Naive thymus-derived CD8-positive, alpha-beta T cell (primary cell): ENCODE measurements at regions not wholly inside any gene's neighbourhood (a gene's known extent, or its start where the extent isn't known, plus 50 kb on each side); places are given as distances from the start of the nearest gene placed in this dataset.

Experiments
- ATAC-seq, 2 donors: fragments of 150-1000 bp; cut with Tn5 transposase in 1 of 2; sonication (Bioruptor Pico), chemical (Tn5 transposase) in 1 of 2; 1 replicate in 1 of 2; 2 replicates in 1 of 2; pipeline ENCODE4 v1.10.0; 2021; ENCODE audit warnings: mild to moderate bottlenecking in 2 of 2, moderate library complexity in 2 of 2
- POLR2A ChIA-PET: fragments of 350-600 bp; sonication (Branson Sonifier 250); formaldehyde crosslinking; loops from one replicate; lab custom pipeline; 2021; ENCODE audit warnings: antibody characterized with exemption; lab: Charles Lee
- DNase-seq, 10 donors: peaks; one replicate each; pipeline versions ENCODE4 v3.0.0 to v3.0.0-alpha.2; 2020 to 2022
- H3K27ac Mint-ChIP-seq, 10 donors: one replicate each; pipeline ENCODE4 v1.8.0; 2020 to 2022; ENCODE audit warnings: mild to moderate bottlenecking in 10 of 10, mixed read lengths in 10 of 10, moderate library complexity in 4 of 10, inconsistent platforms in 1 of 10
- H3K27me3 Mint-ChIP-seq, 5 donors: one replicate each; pipeline ENCODE4 v1.8.0; 2021 to 2022; ENCODE audit warnings: mixed read lengths in 5 of 5
- H3K36me3 Mint-ChIP-seq, 3 donors: one replicate each; pipeline ENCODE4 v1.8.0; 2020 to 2022; ENCODE audit warnings: mixed read lengths in 3 of 3, mild to moderate bottlenecking in 2 of 3, inconsistent platforms in 1 of 3
- H3K4me1 Mint-ChIP-seq, 4 donors: one replicate each; pipeline ENCODE4 v1.8.0; 2021 to 2022; ENCODE audit warnings: mixed read lengths in 4 of 4
- H3K4me3 Mint-ChIP-seq, 10 donors: one replicate each; pipeline ENCODE4 v1.8.0; 2020 to 2022; ENCODE audit warnings: mild to moderate bottlenecking in 10 of 10, mixed read lengths in 10 of 10, moderate library complexity in 6 of 10, inconsistent platforms in 1 of 10
- H3K9me3 Mint-ChIP-seq, 9 donors: one replicate each; pipeline ENCODE4 v1.8.0; 2020 to 2022; ENCODE audit warnings: mixed read lengths in 9 of 9, mild to moderate bottlenecking in 3 of 9, inconsistent platforms in 1 of 9, moderate library complexity in 1 of 9

GRCh38 chr1:17967623-17968255 is 139.9 kb upstream of the IGSF21 start:
- DNase-seq (no peak), ATAC-seq (no peak)
- H3K27ac Mint-ChIP-seq, result no peak overlapping the region
- peaks cover 0 to 1% (median 0%) of the 10 kb centered on the region in 4 donors for H3K4me1 Mint-ChIP-seq
- no peak overlapping the region for H3K4me3 Mint-ChIP-seq
- H3K27me3 Mint-ChIP-seq, result peaks cover 0 to 30% (median 10%) of the 10 kb centered on the region in 5 donors
- H3K9me3 Mint-ChIP-seq, result peaks cover 0 to 2% (median 0%) of the 10 kb centered on the region in 9 donors
- no peaks in the 10 kb centered on the region for H3K36me3 Mint-ChIP-seq
- POLR2A ChIA-PET, result no interaction called here

DNA sequence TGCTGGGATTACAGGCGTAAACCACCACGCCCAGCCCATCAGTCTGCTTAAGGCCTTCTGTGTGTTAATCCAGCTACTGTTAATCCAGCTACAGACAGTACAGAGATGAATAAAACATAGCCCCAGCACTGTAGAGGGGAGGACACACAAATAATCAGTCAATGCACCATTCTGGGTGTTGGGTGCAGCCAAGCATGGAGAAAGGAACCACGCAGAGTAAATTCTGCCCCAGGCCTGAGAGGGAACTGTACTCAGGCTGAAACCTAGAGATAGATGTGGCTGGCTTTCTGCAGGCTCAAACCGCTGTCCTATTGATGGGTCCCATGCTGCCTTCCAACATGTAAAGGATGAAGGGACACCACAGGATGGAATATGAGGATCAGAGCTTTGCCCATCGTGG is 136.8 kb upstream of the IGSF21 start:
- POLR2A ChIA-PET, result interaction anchor here (0.8 kb wide), 1 partner anchor 8 kb away, joined by 3 read pairs; no protein-coding TSS in a partner anchor
- no peaks in the 10 kb centered on the region for H3K9me3 Mint-ChIP-seq
- DNase-seq (no peak), ATAC-seq (no peak)
- no peak overlapping the region for H3K27ac Mint-ChIP-seq
- peaks cover 3 to 28% (median 13%) of the 10 kb centered on the region in 5 donors for H3K27me3 Mint-ChIP-seq
- no peak overlapping the region for H3K4me3 Mint-ChIP-seq
- H3K36me3 Mint-ChIP-seq, result no peaks in the 10 kb centered on the region
- no peaks in the 10 kb centered on the region for H3K4me1 Mint-ChIP-seq

DNA sequence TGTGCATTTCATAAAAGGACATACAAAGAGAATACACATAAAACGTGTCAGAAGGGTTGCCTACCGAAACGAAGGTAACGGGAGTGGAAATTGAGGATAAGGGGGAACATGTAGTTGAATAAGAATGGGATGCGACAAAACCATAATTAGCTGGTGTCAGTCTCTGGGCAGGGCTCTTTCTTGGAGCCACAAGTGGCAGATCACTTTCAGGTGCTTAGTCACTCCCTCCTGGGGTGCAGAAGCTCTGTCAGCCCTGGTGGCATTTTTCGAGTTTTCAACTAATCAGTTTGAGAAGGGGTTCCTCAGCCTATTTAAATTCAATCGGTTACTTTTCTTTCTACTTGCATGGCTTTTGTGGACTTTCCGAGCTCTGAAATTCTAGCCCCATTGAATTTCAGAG is 133.9 kb upstream of the IGSF21 start:
- Mint-ChIP-seq H3K9me3 (no peaks in the 10 kb centered on the region), H3K36me3 (no peaks in the 10 kb centered on the region), H3K4me3 (no peak overlapping the region), H3K27me3 (peaks cover 6 to 14% (median 9%) of the 10 kb centered on the region in 5 donors), H3K27ac (no peak overlapping the region), H3K4me1 (no peaks in the 10 kb centered on the region)
- DNase-seq, result no peak
- POLR2A ChIA-PET, result no interaction called here
- ATAC-seq, result no peak

DNA sequence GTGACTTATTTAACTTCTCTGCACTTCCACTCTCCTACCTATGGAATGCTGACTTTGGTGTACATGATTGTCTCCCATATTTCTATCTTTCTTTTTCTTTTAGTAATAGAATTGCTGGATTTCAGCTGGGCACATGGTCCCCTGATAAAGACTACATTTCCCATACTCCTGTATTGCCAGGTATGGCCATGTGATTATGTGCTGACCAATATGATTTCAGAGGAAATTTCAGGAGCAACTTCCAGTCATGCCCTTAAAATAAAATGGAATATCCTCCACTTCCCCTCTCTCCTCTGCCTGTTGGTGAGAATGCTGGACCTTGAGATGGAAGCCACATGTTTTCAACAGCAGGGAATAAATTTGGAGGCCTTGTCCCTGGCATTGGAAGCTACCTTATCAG is 130.7 kb upstream of the IGSF21 start:
- H3K27ac Mint-ChIP-seq, result no peak overlapping the region
- peaks cover 9 to 24% (median 15%) of the 10 kb centered on the region in 5 donors for H3K27me3 Mint-ChIP-seq
- no peaks in the 10 kb centered on the region for H3K36me3 Mint-ChIP-seq
- DNase-seq, result no peak
- H3K4me3 Mint-ChIP-seq, result no peak overlapping the region
- no peaks in the 10 kb centered on the region for H3K9me3 Mint-ChIP-seq
- H3K4me1 Mint-ChIP-seq, result no peaks in the 10 kb centered on the region
- POLR2A ChIA-PET, result no interaction called here
- no peak for ATAC-seq

- Mint-ChIP-seq H3K27ac (no peak overlapping the region), H3K27me3 (peaks cover 9 to 35% (median 21%) of the 10 kb centered on the region in 5 donors), H3K9me3 (no peaks in the 10 kb centered on the region), H3K36me3 (no peaks in the 10 kb centered on the region), H3K4me1 (no peaks in the 10 kb centered on the region), H3K4me3 (no peak overlapping the region)
- POLR2A ChIA-PET, result no interaction called here
- ATAC-seq, result no peak
- DNase-seq, result no peak
Measured at GRCh38 chr1:17978016-17978415, 129.6 kb upstream of the IGSF21 start.

- POLR2A ChIA-PET, result no interaction called here
- no peak overlapping the region for H3K27ac Mint-ChIP-seq
- ATAC-seq (no peak), DNase-seq (no peak)
- H3K9me3 Mint-ChIP-seq, result peaks cover 0 to 5% (median 0%) of the 10 kb centered on the region in 9 donors
- no peaks in the 10 kb centered on the region for H3K36me3 Mint-ChIP-seq
- H3K27me3 Mint-ChIP-seq, result peaks cover 9 to 47% (median 28%) of the 10 kb centered on the region in 5 donors
- H3K4me3 Mint-ChIP-seq, result no peak overlapping the region
- no peaks in the 10 kb centered on the region for H3K4me1 Mint-ChIP-seq
Measured at GRCh38 chr1:17979815-17980214, 127.8 kb upstream of the IGSF21 start.

- DNase-seq, result no peak
- H3K36me3 Mint-ChIP-seq, result peaks cover 0 to 2% (median 0%) of the 10 kb centered on the region in 3 donors
- no peak overlapping the region for H3K27ac Mint-ChIP-seq
- peaks cover 0 to 20% (median 2%) of the 10 kb centered on the region in 9 donors for H3K9me3 Mint-ChIP-seq
- POLR2A ChIA-PET, result no interaction called here
- peaks cover 8 to 43% (median 22%) of the 10 kb centered on the region in 5 donors for H3K27me3 Mint-ChIP-seq
- H3K4me1 Mint-ChIP-seq, result no peaks in the 10 kb centered on the region
- no peak for ATAC-seq
- no peak overlapping the region for H3K4me3 Mint-ChIP-seq
Measured at GRCh38 chr1:17982197-17982596, 125.4 kb upstream of the IGSF21 start.

DNA sequence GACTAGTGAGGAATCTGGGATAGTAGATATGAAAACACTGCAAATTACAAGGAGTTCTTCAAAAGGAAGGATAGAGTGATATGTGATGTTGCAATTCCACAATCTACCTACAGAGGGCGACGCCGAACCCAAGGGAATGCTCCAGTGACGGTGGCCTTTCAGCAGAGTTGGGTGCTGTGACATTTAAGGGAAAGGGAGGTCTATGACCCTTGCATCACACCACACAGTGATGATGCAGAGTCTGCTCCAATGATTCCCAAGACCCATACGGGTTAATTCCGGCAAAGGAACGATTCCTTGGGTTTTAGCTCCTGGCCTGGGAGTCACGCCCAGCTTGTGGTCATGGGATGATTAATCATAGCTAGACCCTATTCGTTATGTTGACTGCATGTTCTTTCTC is 123.0 kb upstream of the IGSF21 start:
- peaks cover 0 to 6% (median 0%) of the 10 kb centered on the region in 3 donors for H3K36me3 Mint-ChIP-seq
- DNase-seq (no peak), ATAC-seq (no peak)
- H3K4me1 Mint-ChIP-seq, result no peaks in the 10 kb centered on the region
- POLR2A ChIA-PET, result no interaction called here
- peaks cover 0 to 23% (median 2%) of the 10 kb centered on the region in 9 donors for H3K9me3 Mint-ChIP-seq
- no peak overlapping the region for H3K4me3 Mint-ChIP-seq
- H3K27ac Mint-ChIP-seq, result no peak overlapping the region
- H3K27me3 Mint-ChIP-seq, result peaks cover 5 to 38% (median 25%) of the 10 kb centered on the region in 5 donors

- Mint-ChIP-seq H3K4me3 (no peak overlapping the region), H3K27ac (no peak overlapping the region), H3K27me3 (peaks cover 1 to 29% (median 21%) of the 10 kb centered on the region in 5 donors), H3K9me3 (peaks cover 0 to 23% (median 2%) of the 10 kb centered on the region in 9 donors), H3K4me1 (no peaks in the 10 kb centered on the region), H3K36me3 (peaks cover 0 to 6% (median 0%) of the 10 kb centered on the region in 3 donors)
- POLR2A ChIA-PET, result no interaction called here
- ATAC-seq, result no peak
- no peak for DNase-seq
Measured at GRCh38 chr1:17986156-17986555, 121.4 kb upstream of the IGSF21 start.

GRCh38 chr1:17990401-17990800 is 117.2 kb upstream of the IGSF21 start:
- DNase-seq, result no peak
- peaks cover 0 to 2% (median 0%) of the 10 kb centered on the region in 4 donors for H3K4me1 Mint-ChIP-seq
- H3K36me3 Mint-ChIP-seq, result peaks cover 0 to 6% (median 0%) of the 10 kb centered on the region in 3 donors
- peaks cover 0 to 18% (median 3%) of the 10 kb centered on the region in 9 donors for H3K9me3 Mint-ChIP-seq
- no peak overlapping the region for H3K4me3 Mint-ChIP-seq
- peaks cover 0 to 12% (median 4%) of the 10 kb centered on the region in 5 donors for H3K27me3 Mint-ChIP-seq
- no peak overlapping the region for H3K27ac Mint-ChIP-seq
- no peak for ATAC-seq
- POLR2A ChIA-PET, result no interaction called here

GRCh38 chr1:17991996-17992395 is 115.6 kb upstream of the IGSF21 start:
- Mint-ChIP-seq H3K4me3 (no peak overlapping the region), H3K27me3 (peaks cover 8 to 12% (median 8%) of the 10 kb centered on the region in 5 donors), H3K9me3 (peaks cover 0 to 5% (median 3%) of the 10 kb centered on the region in 9 donors), H3K4me1 (peaks cover 0 to 2% (median 0%) of the 10 kb centered on the region in 4 donors), H3K27ac (no peak overlapping the region), H3K36me3 (peaks cover 0 to 5% (median 0%) of the 10 kb centered on the region in 3 donors)
- POLR2A ChIA-PET, result no interaction called here
- no peak for DNase-seq
- no peak for ATAC-seq

DNA sequence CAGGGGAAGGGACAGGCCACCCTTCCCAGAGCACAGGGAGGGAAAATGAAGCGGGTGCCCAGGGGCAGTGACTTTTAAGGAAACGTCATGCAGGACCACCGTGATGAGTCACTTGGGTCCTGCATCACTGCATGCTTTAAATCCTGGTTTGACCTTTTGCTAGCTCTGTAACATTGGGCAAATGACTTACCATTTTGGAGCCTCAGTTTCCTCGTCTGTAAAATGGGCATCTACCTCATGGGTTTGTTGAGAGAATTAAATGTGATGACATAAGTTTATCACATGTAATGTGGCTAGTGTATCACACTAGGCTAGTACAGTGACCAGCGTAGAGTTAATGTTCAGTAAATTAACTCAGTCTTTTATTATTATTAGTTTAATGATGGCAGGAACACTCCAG is 114.8 kb upstream of the IGSF21 start:
- H3K27ac Mint-ChIP-seq, result no peak overlapping the region
- no peaks in the 10 kb centered on the region for H3K36me3 Mint-ChIP-seq
- peaks cover 0 to 2% (median 0%) of the 10 kb centered on the region in 4 donors for H3K4me1 Mint-ChIP-seq
- no peak for DNase-seq
- H3K4me3 Mint-ChIP-seq, result no peak overlapping the region
- H3K9me3 Mint-ChIP-seq, result peaks cover 0 to 5% (median 0%) of the 10 kb centered on the region in 9 donors
- peaks cover 5 to 13% (median 8%) of the 10 kb centered on the region in 5 donors for H3K27me3 Mint-ChIP-seq
- POLR2A ChIA-PET, result no interaction called here
- no peak for ATAC-seq

DNA sequence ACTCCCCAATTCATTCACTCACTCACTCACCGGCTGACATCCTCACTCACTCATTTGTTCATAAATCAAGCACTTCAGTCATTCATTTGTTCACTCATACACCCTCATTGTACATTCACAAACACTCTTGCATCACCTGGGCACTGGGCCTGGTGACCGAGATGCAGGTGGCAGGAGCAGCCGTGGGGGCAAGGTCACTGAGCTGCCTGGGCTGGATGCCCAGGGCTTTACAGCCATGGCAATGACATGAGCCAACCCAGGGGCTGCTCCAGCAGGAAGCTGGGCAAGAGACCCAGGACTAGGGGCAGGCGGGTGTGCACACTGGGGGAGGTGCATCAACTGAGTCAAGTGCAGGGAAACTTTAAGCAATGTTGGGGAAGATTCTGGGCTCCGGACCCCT is 113.6 kb upstream of the IGSF21 start:
- H3K4me3 Mint-ChIP-seq, result no peak overlapping the region
- no peak for DNase-seq
- POLR2A ChIA-PET, result no interaction called here
- peaks cover 0 to 5% (median 0%) of the 10 kb centered on the region in 9 donors for H3K9me3 Mint-ChIP-seq
- no peak for ATAC-seq
- H3K27ac Mint-ChIP-seq, result no peak overlapping the region
- peaks cover 0 to 2% (median 0%) of the 10 kb centered on the region in 4 donors for H3K4me1 Mint-ChIP-seq
- H3K36me3 Mint-ChIP-seq, result no peaks in the 10 kb centered on the region
- peaks cover 3 to 13% (median 7%) of the 10 kb centered on the region in 5 donors for H3K27me3 Mint-ChIP-seq
